Muscle layer of colon (tissue), 2 donors: ENCODE measurements at regions not wholly inside any gene's neighbourhood (a gene's known extent, or its start where the extent isn't known, plus 50 kb on each side); places are given as distances from the start of the nearest gene placed in this dataset.
"Not testable (repeated sequence)": the region's sequence is repeated elsewhere in the genome, so short reads cannot be mapped to it uniquely, and the experiment has no call there.

Experiments used
- H3K27ac ChIP-seq: one replicate; pipeline ENCODE4 v1.7.0; 2013; ENCODE audit warnings: low read depth, mild to moderate bottlenecking, low read length, moderate library complexity
- H3K27me3 ChIP-seq, 2 donors: one replicate each; pipeline ENCODE4 v1.7.0; 2013; ENCODE audit warnings: low read length in 2 of 2, mild to moderate bottlenecking in 2 of 2; ENCODE audit not compliant: insufficient read depth in 2 of 2, control insufficient read depth in 1 of 2
- H3K36me3 ChIP-seq: one replicate; pipeline ENCODE4 v1.7.0; 2013; ENCODE audit warnings: mild to moderate bottlenecking, low read length; ENCODE audit not compliant: insufficient read depth
- H3K4me1 ChIP-seq: one replicate; pipeline ENCODE4 v1.7.0; 2013; ENCODE audit warnings: mild to moderate bottlenecking, low read length; ENCODE audit not compliant: insufficient read depth
- H3K4me3 ChIP-seq, 2 donors: one replicate each; pipeline ENCODE4 v1.7.0; 2013; ENCODE audit warnings: low read length in 2 of 2, low read depth in 1 of 2, mild to moderate bottlenecking in 1 of 2, moderate library complexity in 1 of 2
- H3K9ac ChIP-seq: one replicate; pipeline ENCODE4 v1.7.0; 2013; ENCODE audit warnings: low read length
- H3K9me3 ChIP-seq: one replicate; pipeline ENCODE4 v1.7.0; 2013; ENCODE audit warnings: mild to moderate bottlenecking, low read length
- donor health status: abdominal sarcoma.
- donor health status: Adenocarcinoma of cecum.

DNA sequence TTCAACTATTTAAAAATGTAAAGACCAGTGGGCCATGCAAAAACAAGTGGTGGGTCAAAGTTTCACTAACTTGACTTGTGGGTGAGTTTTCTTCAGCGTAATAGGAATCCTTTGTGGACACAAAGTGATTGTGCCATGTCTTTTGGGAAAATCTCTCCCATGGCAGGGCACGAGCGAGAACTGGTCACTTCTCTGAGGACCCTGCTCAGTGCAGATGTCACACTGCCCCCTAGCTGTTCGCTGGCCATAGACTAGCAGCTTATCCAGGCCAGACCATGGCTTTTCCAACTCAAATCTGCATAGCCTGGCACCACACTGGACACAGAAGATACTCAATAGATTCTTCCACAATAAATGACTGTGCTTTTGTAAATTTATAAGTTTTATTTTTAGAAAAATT lies 306.0 kb upstream of the CCL2 start:
- no peaks in the 10 kb centered on the region for H3K4me1 ChIP-seq
- H3K27me3 ChIP-seq = no peaks in the 10 kb centered on the region
- H3K36me3 ChIP-seq = no peaks in the 10 kb centered on the region
- no peak overlapping the region for H3K9ac ChIP-seq
- H3K27ac ChIP-seq = no peak overlapping the region
- H3K9me3 ChIP-seq = no peaks in the 10 kb centered on the region
- H3K4me3 ChIP-seq = no peak overlapping the region

DNA sequence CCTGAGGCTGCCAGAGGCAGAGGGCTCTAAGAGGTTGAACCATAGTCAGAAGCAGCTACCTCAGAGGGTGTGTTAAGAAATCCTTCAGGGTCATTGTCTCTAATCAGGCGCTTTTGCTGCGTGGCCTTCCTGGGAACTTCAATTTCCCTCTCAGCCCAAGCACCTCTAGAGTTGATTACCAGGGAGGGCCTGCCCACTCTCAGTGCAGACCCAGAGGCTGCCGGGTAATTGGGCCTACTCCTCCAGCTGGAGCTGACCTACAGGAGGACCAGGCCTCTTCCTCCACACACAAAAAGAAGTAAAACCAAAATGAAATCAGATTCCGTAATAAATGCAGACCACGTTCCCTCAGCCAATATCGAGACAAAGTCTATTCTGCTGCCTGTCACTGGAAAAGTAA lies 305.0 kb upstream of the CCL2 start:
- H3K27ac ChIP-seq = no peak overlapping the region
- no peaks in the 10 kb centered on the region for H3K36me3 ChIP-seq
- no peaks in the 10 kb centered on the region for H3K27me3 ChIP-seq
- H3K4me3 ChIP-seq = no peak overlapping the region
- no peaks in the 10 kb centered on the region for H3K4me1 ChIP-seq
- H3K9ac ChIP-seq = no peak overlapping the region
- no peaks in the 10 kb centered on the region for H3K9me3 ChIP-seq

DNA sequence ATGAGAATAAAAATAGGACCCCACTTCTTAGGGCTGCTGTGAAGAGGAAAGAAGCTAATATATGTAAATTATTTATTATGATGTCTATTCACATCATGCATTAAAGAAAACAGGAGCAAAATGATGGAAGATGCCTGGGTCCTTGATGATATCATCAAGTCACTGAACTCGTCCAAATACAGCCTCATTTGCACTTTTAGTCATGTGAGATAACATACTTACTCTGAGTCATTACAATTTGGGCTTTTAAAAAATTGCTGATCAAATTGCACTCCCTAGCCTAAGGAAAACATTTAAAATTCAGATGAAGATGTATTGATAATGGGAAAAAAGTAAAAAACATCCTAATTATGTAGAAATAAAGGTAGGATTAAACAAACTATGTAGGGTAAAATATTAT lies 302.7 kb upstream of the CCL2 start:
- Histone ChIP-seq H3K4me1 (no peaks in the 10 kb centered on the region), H3K9me3 (no peaks in the 10 kb centered on the region), H3K4me3 (no peak overlapping the region), H3K27ac (no peak overlapping the region), H3K9ac (no peak overlapping the region), H3K36me3 (no peaks in the 10 kb centered on the region), H3K27me3 (no peaks in the 10 kb centered on the region)

DNA sequence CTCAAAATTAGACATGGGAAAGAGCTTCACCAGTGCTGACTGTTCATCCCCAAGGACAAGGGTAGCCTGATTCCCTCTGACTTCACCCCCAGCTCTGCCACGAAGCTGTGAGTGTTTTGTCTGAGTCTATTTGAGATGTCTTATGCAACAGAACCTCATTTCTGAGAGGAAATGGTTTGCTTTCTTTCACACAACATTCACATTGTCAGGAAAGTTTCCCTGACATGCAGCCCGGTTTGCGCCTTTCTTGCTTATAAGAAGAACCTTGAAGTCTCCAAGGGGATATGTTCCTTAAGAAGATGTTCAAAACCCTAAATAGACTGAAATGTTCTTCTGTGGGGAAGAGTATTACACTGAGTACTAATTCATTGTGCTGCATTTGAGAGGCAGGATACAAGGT lies 300.5 kb upstream of the CCL2 start:
- Histone ChIP-seq H3K27me3 (no peaks in the 10 kb centered on the region), H3K27ac (no peak overlapping the region), H3K4me1 (no peaks in the 10 kb centered on the region), H3K36me3 (no peaks in the 10 kb centered on the region), H3K9me3 (no peaks in the 10 kb centered on the region), H3K9ac (no peak overlapping the region), H3K4me3 (no peak overlapping the region)

DNA sequence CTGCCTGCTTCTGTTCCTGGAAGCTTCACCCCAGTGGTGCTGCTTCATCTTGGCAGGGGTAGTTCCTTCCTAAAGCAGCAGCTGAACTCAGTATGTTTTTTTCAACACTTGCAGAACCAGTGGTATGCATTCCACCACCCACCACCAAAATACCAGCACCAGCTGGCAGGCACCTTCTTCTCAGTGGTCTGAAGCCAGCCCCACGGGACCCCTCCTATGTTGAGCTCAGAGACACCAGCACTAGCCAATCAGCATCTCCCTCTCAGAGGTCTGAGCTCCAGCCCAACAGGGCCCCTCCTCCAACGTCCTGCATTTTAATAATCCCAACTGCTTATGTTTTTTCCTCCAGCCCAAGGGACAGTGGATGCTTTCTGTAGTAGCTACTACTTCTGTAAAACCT lies 299.6 kb upstream of the CCL2 start:
- Histone ChIP-seq H3K9me3 (no peaks in the 10 kb centered on the region), H3K4me3 (no peak overlapping the region), H3K36me3 (no peaks in the 10 kb centered on the region), H3K27me3 (no peaks in the 10 kb centered on the region), H3K9ac (no peak overlapping the region), H3K27ac (no peak overlapping the region), H3K4me1 (no peaks in the 10 kb centered on the region)

DNA sequence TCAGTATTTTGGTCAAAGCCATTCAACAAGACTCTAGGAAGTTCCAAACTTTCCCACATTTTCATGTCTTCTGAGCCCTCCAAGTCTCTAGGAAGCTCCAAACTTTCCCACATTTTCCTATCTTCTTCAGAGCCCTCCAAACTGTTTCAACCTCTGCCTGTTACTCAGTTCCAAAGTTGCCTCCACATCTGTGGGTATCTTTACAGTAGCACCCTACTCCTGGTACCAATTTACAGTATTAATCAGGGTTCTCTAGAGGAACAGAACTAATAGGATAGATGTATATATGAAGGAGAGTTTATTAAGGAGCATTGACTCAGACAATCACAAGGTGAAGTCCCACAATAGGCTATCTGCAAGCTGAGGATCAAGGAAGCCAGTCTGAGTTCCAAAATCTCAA lies 296.0 kb upstream of the CCL2 start:
- H3K4me3 ChIP-seq, H3K4me1 ChIP-seq, H3K36me3 ChIP-seq, H3K27ac ChIP-seq, H3K9me3 ChIP-seq, H3K27me3 ChIP-seq, H3K9ac ChIP-seq: not testable (repeated sequence)

DNA sequence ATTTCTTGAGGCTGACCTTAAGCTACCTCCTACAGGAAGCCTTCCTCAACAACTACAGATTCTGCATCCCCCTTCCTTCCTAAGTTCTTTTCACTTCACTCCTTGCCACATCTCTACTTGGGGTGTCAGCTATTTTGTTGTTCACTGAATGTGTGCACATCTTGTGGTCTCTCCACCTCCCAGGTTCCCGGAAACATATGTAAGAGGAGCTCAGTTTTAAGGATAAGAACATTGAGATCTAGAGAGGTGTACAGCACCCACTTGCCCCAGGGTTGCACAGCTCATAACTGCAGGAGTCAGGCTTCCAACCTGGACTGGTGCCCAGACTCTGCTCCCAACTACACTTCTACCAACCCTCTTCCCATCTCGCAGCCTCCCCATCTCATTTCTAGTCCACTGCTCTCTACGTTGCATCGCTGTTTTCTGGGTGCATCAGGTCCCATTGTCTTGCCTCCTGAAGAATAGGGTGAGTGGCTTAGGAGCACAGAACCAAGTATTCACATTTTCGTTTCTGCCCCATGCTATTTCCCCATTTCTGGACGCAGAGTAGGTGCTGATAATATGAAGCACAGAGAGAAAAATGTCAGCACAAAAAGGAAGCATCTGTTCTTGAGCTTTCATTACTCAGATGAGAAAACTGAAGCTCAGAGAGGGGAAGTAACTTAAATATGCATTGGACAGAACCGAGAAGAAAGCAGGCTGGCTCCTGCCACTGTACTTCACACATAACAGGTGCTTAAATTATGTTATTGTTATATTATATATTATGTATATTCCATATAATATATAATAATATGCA lies 292.0 kb upstream of the CCL2 start:
- Histone ChIP-seq H3K27me3 (no peaks in the 10 kb centered on the region), H3K36me3 (no peaks in the 10 kb centered on the region), H3K9me3 (no peaks in the 10 kb centered on the region), H3K4me1 (no peaks in the 10 kb centered on the region), H3K9ac (no peak overlapping the region), H3K27ac (no peak overlapping the region), H3K4me3 (no peak overlapping the region)

DNA sequence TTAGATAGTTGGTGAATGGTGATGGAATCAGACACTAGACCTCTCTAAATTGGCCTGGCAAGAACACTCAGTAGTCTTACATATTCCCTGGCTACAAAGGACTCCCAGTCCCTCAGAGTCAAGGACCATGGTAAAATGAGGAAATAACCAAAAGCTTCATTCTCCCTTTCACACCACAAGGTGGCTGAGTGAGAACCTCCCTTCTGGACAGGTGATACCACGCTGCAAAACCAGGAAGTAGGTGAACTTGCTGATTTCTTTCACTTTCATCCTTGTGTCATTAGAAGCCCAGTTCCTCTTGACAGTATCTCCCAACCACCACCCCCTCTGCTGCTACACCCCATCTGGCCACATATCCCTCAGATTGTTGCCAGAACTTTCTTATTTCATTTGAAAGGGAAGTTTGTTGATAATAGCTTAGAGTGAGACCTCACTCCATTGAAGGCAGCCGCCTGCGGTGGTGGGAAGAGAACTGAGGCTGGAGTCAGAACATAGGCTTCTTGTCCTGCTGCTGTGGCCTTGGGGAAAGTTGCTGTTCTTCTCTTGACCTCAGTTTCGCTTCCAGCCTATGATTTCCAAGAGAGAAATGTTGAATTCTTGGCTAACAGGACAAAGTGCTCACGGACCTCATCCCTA lies 290.6 kb upstream of the CCL2 start:
- no peaks in the 10 kb centered on the region for H3K27me3 ChIP-seq
- H3K36me3 ChIP-seq = no peaks in the 10 kb centered on the region
- no peak overlapping the region for H3K9ac ChIP-seq
- no peaks in the 10 kb centered on the region for H3K4me1 ChIP-seq
- H3K9me3 ChIP-seq = no peaks in the 10 kb centered on the region
- H3K4me3 ChIP-seq = no peak overlapping the region
- no peak overlapping the region for H3K27ac ChIP-seq

DNA sequence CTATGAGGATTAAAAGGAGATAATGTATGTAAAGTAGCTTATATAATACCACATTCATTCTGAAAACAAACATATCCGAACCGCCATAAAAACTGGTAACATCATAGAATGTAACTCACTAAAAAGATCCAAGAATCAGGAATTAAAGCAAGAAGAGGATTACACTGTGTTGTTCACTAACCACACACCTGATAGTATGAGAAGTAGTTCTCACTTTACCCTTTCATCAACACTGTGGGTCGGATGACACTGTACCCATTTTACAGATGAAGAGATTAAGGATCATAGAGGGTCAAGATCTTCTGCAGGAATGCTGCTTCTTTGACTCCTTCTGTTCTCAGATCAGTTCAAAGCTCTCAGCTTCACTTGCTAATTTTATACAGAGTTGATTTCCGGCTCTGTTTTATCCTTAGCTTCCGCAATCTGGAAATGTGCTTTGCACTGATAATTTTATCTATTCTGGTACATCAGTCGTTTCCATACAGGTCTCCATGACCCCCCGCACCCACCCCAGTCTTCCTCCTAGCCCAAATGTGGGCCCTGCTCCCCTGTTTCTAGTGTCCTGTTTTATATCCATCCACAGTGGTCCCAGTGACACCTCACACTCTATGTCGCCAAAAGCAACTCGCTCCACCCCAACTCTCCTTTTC lies 288.6 kb upstream of the CCL2 start:
- H3K27me3 ChIP-seq = no peaks in the 10 kb centered on the region
- no peak overlapping the region for H3K9ac ChIP-seq
- no peak overlapping the region for H3K4me3 ChIP-seq
- H3K36me3 ChIP-seq = no peaks in the 10 kb centered on the region
- H3K4me1 ChIP-seq = no peaks in the 10 kb centered on the region
- no peak overlapping the region for H3K27ac ChIP-seq
- H3K9me3 ChIP-seq = no peaks in the 10 kb centered on the region

DNA sequence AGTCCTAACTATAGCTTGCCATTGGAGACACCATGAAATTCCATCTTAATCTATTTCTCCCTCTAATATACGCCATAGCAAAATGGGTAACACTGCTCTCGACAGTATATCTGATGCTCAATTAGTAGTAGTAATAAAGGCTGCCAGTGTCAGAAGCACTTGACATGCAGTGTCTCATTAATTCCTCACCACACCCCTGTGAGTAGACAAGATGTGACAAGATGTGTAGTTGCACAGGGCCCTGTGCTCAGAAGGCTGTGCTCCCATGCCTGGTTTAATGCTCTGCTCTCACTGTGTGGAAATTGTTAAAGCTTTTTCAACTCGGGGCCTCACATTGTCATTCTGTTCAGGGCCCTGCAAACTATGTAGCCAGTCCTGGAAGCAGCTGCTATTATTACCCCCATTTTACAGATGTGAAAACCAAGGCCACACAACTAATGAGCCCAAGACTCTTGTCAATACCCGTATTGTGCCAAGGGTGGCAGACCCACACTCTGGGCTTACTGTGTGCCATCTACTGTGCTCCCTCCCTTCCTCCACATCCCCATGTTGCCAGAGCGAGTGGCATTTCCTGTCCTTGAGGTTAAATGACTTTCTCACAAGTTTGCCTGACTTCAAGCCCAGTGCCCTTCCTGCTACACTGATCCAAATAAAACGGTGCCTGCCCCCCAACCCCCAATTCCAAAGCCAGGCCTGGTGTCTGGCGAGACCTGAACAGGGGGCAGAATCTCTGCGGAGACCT lies 287.3 kb upstream of the CCL2 start:
- Histone ChIP-seq H3K9me3 (no peaks in the 10 kb centered on the region), H3K36me3 (no peaks in the 10 kb centered on the region), H3K27ac (no peak overlapping the region), H3K4me1 (no peaks in the 10 kb centered on the region), H3K9ac (no peak overlapping the region), H3K4me3 (no peak overlapping the region), H3K27me3 (no peaks in the 10 kb centered on the region)

DNA sequence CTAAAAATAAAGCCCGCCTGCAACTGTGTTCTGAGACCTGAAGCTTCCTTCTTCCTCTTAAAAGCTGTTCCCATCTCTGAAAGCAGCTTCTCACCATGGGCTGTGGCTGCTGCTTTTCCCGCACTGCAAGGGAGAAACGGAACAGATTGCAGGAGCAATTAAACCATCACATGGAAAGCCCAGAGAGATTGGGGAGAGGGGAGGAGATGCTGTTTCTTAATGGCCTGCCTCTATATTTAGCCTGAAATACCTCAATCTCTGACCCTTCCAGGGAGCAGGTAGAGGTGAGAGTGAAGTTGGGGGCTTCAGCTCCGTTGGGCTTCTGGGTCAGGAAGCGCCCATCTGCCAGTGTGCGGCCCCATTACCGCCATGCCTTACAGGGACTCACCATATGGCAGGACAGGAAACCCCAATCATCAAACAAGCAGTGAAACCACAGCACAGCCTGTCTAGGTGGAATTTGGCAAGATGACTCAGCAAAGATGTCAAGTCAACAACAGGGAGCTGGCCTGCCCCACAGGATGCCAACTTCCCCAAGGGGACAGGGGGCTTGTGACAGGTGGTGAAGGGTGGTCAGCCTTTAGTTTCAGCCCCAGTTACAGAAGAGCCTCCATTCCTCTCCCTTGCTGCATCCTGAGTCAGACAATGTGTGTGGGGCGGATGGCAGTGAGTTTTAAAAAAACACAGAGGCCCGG lies 286.6 kb upstream of the CCL2 start:
- Histone ChIP-seq H3K36me3 (no peaks in the 10 kb centered on the region), H3K27me3 (no peaks in the 10 kb centered on the region), H3K4me3 (no peak overlapping the region), H3K9me3 (no peaks in the 10 kb centered on the region), H3K27ac (no peak overlapping the region), H3K4me1 (no peaks in the 10 kb centered on the region), H3K9ac (no peak overlapping the region)
